NOMO-1 (cell line): ENCODE measurements at regions not wholly inside any gene's neighbourhood (a gene's known extent, or its start where the extent isn't known, plus 50 kb on each side); places are given as distances from the start of the nearest gene placed in this dataset.
"Not testable (repeated sequence)": the region's sequence is repeated elsewhere in the genome, so short reads cannot be mapped to it uniquely, and the experiment has no call there.

Source experiments
- DNase-seq, 2 experiments: peaks; one replicate each; lab custom pipeline; 2025; ENCODE audit not compliant: unreplicated experiment in 2 of 2; lab: John Stamatoyannopoulos, UW

DNA sequence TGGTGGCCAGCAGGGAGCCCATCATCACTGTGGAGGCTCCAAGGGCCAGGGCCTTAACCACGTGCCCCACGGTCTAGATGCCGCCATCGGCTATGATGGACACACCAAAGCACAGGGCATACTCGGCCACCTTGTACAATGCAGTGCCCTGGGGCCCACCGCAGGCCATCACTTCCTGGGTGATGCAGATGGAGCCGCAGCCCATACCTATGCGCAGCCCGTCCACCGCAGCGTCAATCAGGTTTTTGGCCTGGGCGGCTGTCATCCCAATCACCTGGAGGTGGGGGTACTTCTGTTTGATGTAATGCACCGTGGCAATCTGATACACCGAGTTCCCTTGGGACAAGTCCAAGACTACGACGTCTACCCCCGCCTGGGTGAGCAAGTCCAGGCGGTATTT is 153.3 kb upstream of the ZSWIM2 start:
- DNase-seq: no peak

DNA sequence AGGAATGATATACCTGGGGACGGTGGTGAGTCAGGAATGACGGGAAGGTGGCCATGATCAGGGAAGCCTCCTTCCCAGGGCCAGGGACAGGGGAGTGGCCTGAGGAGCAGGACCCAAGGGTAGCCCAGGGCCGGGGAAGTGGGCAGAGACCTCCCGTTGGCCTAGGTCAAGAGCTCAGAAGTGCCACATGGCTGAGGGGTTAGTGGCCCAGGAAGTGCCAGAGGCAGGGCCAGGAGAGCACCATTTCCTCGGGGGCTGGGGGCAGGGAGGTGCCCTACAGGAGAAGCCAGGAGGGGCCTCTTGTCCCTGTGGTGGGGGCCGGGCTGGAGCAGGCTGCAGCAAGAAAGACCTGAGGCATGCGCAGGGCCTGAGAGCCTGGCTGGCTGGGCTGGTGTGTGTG is 152.3 kb upstream of the ZSWIM2 start:
- no peak for DNase-seq

DNA sequence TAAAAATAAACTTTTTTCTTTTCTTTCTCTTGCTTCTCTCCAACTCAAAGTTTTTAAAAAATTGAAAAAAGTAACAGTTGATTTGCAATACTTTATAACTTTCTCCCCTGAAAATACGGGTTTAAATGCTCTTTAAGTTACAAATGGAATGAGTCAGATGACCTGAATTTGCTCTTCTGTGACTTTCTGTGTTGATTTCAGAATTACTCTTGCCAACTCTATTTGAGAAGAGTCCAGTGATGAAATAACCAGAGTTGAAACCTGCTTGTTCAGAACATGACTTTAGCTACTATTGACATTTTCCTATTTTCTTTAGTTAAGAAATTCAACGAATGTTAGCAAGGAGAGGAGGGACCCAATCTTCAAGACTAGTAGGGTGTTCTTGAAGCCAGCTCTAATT is 146.1 kb upstream of the ZSWIM2 start:
- DNase-seq: no peak

DNA sequence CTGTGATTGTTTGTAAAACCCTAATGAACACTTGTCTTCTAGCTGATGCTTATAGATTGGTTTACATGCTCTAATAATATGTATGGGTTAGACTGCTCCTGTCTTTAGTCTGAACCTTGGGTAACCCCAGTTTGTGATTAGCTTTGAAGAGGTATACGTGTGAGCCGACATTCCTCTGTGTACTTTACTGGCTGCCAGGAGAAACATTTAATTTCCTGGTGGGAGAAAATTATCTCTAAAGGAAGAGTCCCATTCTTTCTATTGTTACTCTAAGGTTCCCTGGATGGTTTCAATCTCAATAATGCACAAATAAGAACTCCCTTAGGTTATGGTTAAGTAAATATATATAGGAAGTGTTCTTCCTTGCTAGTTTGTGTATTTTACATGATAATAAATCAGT is 143.6 kb upstream of the ZSWIM2 start:
- DNase-seq: no peak

DNA sequence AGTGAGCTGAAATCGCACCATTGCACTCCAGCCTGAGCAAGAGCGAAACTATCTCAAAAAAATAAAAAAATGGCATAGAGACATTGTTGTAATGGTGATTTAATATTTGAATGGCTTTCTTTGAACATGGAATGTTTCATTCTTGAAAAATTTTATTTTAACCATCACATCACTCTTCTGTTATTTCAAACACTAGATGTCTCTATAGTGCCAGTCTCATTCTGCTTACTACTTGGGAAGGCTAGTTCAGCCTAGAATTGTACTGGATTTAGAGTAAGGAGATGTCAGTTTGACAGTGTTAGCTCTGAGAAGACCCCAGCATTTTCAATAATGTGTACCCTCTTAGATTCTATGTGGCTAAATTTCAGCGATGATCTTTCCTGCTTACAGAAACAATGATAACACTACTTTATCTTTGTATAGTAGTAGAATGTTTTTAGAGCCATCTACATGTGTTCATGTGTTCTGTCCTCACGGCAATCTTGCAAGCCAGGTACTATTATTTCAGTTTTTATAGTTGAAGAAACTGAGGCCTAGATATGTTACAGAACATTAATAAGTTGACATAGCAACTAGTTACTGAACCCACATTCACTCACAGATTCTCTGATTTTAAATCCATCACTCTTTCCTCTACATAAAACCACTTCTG is 142.9 kb upstream of the ZSWIM2 start:
- DNase-seq: no peak

DNA sequence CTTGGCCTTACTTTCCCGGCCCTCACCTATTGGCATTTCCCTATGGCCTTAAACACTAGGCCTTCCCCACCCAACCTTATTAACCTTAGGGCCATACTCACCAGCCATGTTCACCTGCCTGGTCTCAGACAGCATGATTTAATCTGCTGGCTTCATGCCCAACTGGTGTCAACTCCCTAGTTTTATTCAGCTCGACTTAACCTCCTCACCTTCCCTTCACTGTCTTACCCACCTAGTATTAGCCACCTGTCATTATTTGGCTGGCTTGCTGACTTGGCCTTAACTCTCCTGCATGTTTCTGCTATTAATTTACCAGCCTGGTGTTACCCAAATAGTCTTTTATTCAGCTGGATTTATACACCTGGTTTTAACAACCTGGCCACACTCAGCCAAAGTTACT is 136.0 kb upstream of the ZSWIM2 start:
- no peak for DNase-seq

DNA sequence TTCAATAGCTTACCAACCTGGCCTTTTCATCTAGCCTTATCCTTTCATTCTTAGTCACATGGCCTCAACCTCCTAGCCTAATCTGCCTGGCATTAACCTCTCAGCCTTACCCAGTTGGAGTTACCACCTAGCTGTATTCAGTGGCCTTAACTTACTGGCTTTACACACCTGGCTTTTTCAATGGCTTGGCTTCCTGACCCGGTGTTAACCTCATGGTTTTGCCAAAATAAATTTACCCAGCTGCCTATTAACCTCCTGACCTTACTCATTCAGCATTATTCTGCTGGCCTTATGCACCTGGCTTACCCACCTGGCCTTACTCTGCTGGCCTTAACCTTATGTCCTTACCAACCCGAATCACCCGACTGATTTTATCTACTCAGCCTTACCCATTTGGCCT is 135.5 kb upstream of the ZSWIM2 start:
- DNase-seq: no peak

DNA sequence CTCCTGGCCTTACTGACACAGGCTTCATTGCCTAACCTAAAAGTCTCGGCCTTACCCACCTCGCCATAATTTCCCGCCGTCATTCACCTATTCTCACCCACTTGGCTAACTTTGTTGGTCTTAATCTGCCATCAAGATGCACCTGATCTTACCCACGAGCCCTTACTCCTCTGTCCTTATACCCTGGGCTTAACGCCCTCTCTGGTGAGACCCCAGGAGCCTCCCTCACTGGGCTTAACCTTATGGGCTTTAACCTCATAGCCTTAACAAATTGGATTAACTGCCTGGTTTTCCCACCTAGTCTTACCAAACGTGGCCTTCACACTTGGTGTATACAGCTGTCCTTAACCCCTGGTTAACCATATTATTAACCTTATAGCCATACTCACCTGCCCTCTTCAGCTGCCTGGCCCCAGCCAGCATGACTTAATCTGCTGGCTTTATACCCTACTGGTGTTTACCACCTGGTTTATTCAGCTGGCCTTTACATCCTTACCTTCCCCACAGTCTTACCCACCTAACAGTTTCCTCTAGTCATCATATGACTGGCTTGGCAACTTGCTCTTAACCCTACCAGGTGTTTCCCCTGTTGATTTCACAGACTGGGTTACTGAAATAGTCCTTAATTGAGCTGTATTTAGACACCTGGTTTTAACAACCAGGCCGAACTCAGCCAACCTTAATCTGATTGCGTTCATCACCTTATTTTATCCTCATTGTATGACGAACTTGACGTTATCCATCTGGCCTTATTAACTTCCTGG is 132.0 kb upstream of the ZSWIM2 start:
- no peak for DNase-seq

DNA sequence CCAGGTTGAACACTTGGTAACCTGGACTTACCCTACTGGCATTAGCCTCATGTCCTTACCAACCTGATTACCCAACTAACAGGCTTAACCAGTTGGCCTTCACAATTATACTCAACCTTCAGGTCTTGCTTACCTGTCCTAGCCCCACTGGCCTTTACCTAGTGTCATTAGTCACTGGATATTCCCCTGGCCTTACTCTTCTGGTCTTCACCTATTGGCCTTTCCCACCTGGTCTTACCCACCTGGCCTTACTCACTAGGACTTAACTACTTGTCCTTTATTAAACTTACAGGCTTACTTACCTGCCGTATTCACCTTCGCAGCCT is 131.1 kb upstream of the ZSWIM2 start:
- no peak for DNase-seq

DNA sequence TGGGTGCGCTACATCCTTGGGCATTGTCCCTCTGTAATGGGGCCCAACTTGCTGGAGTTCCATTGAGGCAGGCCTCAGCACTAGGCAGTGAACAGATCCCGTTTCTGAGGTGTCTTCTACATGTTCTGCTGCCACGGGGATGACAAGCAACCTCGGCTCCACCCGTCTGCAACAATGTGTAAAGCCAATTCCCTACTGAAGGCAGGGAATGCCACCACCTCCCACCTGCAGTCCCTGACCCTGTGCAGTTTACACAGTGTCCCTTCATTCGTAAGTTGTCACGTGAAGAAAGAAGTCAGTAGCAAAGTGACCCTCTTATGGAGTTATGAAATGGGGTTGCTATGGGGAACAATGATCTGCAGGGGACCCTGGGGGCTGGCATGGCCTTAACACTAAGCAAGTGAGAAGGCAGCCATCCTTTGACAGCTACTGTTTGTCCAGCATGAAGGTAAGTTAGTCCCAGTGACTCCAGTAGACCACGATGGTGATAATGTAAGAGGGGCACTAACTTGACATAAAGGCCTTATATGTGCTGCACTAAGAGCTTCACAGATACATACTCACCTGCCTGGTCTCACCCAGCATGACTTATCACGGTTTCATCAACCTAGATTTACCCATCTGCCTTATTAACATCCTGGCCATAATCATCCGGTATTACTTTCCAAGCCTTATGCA is 130.6 kb upstream of the ZSWIM2 start:
- DNase-seq: no peak

DNA sequence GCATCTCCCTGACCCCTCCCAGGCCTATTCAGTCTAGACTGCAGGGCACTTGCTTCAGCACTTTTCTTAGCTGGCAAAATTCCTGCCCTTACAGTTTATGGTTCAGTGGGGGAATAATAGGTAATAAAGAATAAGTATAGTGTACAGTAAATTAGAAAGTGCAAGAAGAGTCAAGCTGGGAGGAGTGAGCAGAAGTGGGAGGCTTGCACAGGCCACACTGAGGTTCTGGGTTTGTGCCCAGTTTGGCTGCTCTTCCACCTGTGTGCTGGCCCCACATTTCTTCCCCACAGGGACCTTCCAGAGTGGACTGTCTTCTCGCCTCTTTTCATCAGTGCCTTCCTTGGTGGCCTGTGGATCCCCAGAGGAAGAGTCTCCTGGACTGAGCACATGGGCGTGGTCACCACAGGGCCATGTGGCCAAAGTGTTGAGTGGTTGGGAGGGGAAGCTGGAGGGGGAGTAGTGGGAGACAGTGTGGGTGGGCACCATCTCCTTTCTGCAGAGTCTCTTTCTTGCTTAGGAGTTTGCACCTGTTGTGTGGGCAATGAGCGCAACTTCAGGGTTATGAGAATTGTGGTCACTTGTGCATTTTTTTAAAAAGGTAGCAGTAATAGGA is 128.6 kb upstream of the ZSWIM2 start:
- DNase-seq: no peak

DNA sequence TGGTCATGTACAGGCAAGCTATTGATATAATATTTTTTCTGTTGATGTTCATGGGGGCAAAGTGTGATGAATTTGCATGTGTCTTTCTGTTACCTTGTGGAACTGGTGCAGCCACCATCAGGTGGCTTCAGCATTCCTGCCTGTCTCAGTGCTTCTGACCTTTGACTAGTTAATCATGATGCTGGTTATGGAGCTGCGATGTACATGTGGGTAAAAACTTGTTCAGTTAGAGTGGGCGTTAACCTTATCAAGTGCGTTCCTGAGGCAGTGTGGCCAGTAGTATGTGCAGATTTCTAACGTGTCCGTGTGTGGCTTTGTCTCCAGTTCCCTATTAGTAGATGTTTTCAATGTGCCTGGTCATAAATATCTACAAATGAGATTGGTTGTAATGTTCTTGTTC is 127.4 kb upstream of the ZSWIM2 start:
- no peak for DNase-seq

DNA sequence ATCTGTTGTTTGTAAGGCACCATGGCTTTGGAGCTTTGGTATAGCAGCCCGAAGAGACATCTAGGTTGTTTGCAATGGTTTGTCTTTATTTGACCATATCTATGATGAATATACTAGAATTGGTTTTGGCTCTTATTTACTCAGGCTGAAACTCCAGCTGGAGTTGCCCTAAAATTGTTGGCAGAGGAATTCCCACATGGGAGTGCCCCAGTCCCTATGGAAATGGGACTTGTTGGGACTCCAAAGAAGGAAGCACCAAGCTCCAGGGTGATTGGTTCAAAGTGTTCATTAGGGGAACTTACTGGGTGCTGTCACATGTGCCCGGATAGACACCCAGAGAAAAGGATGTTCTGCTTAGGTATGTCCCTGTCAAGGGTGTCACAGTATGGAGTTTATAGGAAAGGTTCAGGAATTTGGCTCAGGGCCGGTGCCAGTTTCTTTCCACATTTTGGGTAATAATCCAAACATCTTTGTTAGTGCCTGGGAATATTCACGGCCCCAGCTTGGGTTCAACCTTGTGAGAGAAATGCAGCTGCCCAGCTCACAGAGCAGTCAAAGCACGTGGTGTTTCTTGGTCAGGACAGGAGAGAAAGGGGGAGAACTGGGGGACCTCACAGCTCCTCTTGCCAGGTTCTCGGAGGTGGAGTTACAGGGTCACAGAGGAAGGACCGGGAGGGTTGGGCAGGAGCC is 123.5 kb upstream of the ZSWIM2 start:
- DNase-seq: no peak

DNA sequence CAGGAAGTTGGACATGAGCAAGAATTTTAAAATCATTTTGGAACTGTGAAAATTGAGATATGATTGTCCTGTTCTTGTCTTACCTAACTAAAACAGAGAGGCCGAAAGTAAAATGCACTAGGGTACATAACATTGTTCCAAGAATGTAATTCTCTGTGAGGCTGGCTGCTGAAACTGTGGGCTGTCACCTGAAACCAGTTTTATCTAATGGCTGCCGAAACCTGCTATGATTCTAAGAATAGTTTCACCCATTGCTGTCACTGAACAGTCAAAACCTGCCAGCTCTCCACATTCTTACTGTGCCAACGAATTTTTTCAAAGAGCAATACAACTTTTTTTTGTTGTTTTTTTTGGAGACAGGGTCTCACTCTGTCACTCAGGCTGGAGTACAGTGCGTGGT is 119.3 kb upstream of the ZSWIM2 start:
- DNase-seq: no peak

DNA sequence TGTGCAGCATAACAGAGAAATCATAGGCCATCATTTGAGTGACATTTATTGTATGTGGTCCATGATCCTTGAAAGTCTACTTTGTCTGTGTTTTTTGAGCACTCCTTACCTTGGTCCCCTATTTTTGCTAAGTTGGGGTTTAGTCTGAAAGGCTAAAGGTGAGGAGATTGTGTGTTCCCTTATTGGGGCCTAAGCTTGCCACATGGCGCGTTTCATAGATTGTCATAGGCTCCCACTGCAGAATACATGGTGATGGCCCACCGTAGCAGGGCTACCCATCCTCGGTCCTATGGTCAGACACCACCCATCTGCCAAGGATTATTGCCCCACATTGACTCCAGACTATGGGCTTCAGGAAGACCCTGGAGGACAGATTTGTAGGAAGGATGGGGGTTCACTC is 117.0 kb upstream of the ZSWIM2 start:
- DNase-seq: no peak

DNA sequence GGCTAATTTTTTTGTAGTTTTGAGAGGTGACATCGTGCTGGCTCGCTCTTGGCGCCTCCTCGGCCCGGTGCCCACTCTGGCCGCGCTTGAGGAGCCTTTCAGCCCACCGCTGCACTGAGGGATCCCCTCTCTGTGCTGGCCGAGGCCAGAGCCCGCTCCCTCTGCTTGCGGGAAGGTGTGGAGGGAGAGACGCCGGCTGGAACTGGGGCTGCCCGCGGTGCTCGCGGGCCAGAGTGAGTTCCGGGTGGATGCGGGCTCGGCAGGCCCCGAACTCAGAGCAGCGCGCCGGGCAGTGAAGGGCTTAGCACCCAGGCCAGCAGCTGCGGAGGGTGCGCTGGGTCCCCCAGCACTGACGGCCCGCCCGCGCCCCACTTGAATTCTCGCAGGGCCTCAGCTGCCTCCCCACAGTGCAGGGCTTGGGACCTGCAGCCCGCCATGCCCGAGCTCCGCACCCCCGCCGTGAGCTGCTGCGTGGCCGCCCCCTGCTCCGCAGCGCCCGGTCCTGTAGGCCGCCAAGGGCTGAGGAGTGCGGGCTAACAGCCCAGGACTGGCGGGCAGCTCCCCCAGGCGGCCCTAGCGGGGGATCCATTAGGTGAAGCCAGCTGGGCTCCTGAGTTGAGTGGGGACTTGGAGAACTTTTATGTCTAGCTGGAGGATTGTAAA is 113.2 kb upstream of the ZSWIM2 start:
- DNase-seq: no peak

DNA sequence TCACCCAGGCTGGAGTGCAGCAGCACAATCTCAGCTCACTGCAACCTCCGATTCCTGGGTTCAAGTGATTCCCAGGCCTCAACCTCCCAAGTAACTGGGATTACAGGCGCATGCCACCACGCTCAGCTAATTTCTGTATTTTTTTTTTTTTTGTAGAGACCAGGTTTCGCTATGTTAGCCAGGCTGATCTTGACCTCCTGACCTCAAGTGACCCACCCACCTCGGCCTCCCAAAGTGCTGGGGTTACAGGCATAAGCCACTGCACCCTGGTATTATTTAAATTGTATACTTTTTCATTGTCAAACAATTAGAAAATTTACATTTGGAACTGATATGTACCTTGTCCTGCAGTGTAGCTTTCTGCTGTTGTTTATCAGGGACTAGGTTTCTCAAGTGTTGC is 111.3 kb upstream of the ZSWIM2 start:
- DNase-seq: not testable (repeated sequence)

DNA sequence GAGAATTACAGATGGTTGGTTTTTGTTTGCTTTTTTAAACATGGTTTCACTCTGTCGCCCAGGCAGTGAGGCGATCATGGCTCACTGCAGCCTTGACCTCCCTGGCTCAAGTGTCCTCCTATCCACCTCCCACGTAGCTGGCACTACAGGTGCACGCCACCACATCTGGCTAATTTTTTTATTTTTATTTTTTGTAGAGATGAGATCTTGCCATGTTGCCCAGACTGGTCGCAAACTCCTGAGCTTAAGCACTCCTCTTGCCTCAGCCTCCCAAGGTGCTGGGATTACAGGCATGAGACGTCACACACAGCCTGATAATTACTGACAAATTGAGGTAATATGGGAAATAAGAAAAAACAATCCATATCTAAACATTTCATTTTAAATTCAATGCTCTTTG is 110.5 kb upstream of the ZSWIM2 start:
- DNase-seq: no peak

DNA sequence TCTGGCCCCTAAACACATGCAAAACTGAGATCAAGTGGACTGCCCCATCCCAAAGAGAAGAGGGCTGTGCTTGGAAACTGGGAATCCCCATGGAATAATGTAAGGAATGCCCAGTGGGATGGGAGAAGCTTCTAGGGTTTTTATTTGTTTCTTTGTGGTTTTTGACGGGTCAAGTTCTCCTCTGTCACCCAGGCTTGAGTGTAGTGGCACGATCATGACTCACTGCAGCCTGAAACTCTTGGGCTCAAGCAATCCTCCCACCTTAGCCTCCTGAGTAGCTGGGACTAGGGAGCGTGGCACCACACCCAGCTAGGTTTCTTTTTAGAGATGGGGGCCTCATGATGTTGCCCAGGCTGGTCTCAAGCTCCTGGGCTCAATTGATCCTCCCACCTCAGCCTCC is 101.7 kb upstream of the ZSWIM2 start:
- DNase-seq: no peak

DNA sequence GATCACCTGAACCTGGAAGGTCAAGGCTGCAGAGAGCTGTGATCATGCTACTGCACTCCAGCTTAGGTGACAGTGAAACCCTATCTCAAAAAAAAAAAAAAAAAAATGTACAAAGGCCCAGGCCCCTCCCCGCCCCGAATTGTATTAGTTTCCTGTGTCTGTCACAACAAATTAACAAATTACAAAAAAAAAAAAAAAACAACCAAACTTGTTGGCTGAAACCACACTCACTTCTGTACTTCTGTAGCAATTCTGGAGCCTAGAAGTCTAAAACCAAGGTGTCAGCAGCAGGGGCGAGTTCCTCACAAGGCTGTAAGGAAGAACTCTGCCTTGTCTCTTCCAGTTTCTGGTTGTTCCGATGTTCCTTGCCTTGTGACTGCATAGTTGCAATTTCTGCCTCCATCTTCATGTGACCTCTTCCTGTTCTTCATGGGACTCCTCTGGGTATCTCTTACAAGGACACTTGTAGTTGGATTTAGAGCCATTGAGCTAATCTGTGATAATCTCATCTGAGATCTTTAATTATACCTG is 100.8 kb upstream of the ZSWIM2 start:
- no peak for DNase-seq

DNA sequence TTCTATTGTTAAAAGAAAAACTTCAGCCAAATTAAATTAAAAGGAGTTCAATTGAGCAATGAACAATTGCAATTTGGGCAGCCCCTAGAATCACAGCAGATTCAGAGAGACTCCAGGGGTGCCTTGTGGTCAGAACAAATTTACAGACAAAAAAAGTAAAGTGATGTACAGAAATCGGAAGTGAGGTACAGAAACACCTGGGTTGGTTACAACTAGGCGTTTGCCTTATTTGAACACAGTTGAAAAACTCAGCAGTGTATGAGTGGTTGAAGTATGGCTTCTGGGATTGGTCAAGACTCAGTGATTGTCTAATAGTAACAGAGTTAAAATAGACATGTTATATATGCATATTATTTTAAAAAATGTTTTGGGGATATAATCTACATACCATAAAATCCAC is 98.5 kb upstream of the ZSWIM2 start:
- no peak for DNase-seq
